Panc1 (cell line): ENCODE measurements at regions not wholly inside any gene's neighbourhood (a gene's known extent, or its start where the extent isn't known, plus 50 kb on each side); places are given as distances from the start of the nearest gene placed in this dataset.

Source experiments
- ATAC-seq: fragments of 200-7000 bp; cut with Tn5 transposase; 2 replicates; pipeline ENCODE4 v1.9.1; 2020; ENCODE audit warnings: mild to moderate bottlenecking, moderate library complexity
- BruUV-seq: library from RNA; stranded (reverse); fragments of 400-500 nt; replicated peaks from 2 replicates; lab custom pipeline; 2021; lab: Mats Ljungman, UMichigan
- CTCF ChIA-PET: fragments of 300-600 bp; sonication (Branson Sonifier 250); formaldehyde crosslinking; loops from one replicate; lab custom pipeline; 2022; ENCODE audit warnings: antibody characterized with exemption; lab: Charles Lee
- POLR2A ChIA-PET: fragments of 300-600 bp; sonication (Branson Sonifier 250); formaldehyde crosslinking; loops from one replicate; lab custom pipeline; 2022; ENCODE audit warnings: antibody characterized with exemption; lab: Charles Lee
- DNase-seq: peaks from one replicate; pipeline ENCODE4 v3.0.0-alpha.2; 2010; ENCODE audit warnings: low read depth, low spot score
- H3K27ac ChIP-seq: 2 replicates; pipeline ENCODE4 v1.5.1; 2011; ENCODE audit warnings: mild to moderate bottlenecking, low read length, inconsistent platforms
- H3K27me3 ChIP-seq: fragments of 200-500 bp; sonication (Bioruptor generic); 2 replicates; pipeline ENCODE4 v1.6.0; 2014; ENCODE audit warnings: low read length, inconsistent platforms; ENCODE audit not compliant: control insufficient read depth, insufficient read depth
- H3K36me3 ChIP-seq: fragments of 200-500 bp; sonication (Bioruptor generic); 2 replicates; pipeline ENCODE4 v1.5.1; 2014; ENCODE audit warnings: inconsistent platforms, mild to moderate bottlenecking, low read length, moderate library complexity; ENCODE audit not compliant: control insufficient read depth, insufficient read depth
- H3K4me1 ChIP-seq: 2 replicates; pipeline ENCODE4 v1.5.1; 2011; ENCODE audit warnings: inconsistent platforms, mild to moderate bottlenecking, low read length, moderate library complexity; ENCODE audit not compliant: control insufficient read depth, insufficient read depth
- H3K4me3 ChIP-seq, 2 experiments: 2 replicates each; pipeline ENCODE4 v1.5.1; 2011 to 2012; ENCODE audit warnings: low read depth in 2 of 2, low read length in 2 of 2, mild to moderate bottlenecking in 2 of 2, inconsistent platforms in 1 of 2, moderate library complexity in 1 of 2
- H3K9me3 ChIP-seq: fragments of 200-500 bp; sonication (Bioruptor generic); 2 replicates; pipeline ENCODE4 v1.5.1; 2014; ENCODE audit warnings: low read depth, mild to moderate bottlenecking, inconsistent platforms, low read length, moderate library complexity; ENCODE audit not compliant: control insufficient read depth, insufficient read depth
- POLR2AphosphoS5 ChIP-seq: IDR thresholded peaks from 2 replicates; pipeline ENCODE4 v1.6.1; 2012; ENCODE audit warnings: mild to moderate bottlenecking, low read depth, low read length, moderate library complexity
- SIN3A ChIP-seq: IDR thresholded peaks from 2 replicates; pipeline ENCODE4 v1.6.1; 2012; ENCODE audit warnings: low read depth, mild to moderate bottlenecking, low read length, moderate library complexity, borderline replicate concordance; ENCODE audit not compliant: insufficient read depth
- TCF7L2 ChIP-seq: IDR thresholded peaks from 2 replicates; pipeline ENCODE4 v1.6.1; 2011; ENCODE audit warnings: mild to moderate bottlenecking, low read depth, low read length, inconsistent platforms
- in situ Hi-C: cut with HindIII; loops from 2 replicates; pipeline ENCODE4 v1.10.0; 2016; ENCODE audit warnings: low sequenced_read_pairs, low pct_unique_long_range_greater_than_20kb
- intact Hi-C: fragments of 100-400 bp; cut with micrococcal nuclease; formaldehyde crosslinking; loops from one replicate; pipeline ENCODE4 v1.10.0; 2022; ENCODE audit not compliant: unreplicated experiment
- TF ChIP-seq, protein P1 (sequence below): fragments of 450-650 bp; IDR thresholded peaks from 2 replicates; pipeline ENCODE4 v1.5.1; 2017; ENCODE audit warnings: mild to moderate bottlenecking
- TF ChIP-seq, protein P2 (sequence below), 2 experiments: IDR thresholded peaks; 2 replicates each; pipeline ENCODE4 v1.6.1; 2011 to 2012; ENCODE audit warnings: low read depth in 2 of 2, control low read depth in 1 of 2, low read length in 1 of 2, mild to moderate bottlenecking in 1 of 2, moderate library complexity in 1 of 2; ENCODE audit not compliant: insufficient read depth in 1 of 2

DNA sequence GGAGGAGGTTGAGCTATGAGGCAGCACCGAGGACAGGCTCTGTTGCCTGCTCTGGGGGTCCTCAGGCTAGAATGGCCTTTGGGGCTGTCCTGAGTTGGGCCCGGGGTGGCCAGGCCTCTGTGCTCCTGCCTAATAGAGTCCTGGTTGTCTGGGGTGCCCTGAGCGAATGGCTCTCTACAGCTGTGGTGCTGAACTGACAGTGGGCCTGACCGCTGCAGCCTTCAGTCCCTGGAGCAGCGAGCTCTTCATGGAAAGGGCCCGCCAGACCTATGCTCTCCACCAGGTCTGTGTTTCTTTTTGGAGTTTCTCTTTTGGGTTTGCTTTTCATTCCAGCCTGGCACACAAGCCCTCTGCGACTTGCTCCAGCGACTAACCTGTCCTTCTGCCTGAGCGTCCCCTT, 679.0 kb upstream of the RAB6C start:
- in situ Hi-C loops (no loop called here), intact Hi-C loops (no loop called here)
- Histone ChIP-seq H3K36me3 (no peaks in the 10 kb centered on the region), H3K9me3 (no peaks in the 10 kb centered on the region), H3K4me1 (no peaks in the 10 kb centered on the region), H3K4me3 (no peak overlapping the region), H3K27me3 (no peaks in the 10 kb centered on the region), H3K27ac (no peak overlapping the region)
- no TSS peak for BruUV-seq
- ChIA-PET CTCF (no interaction called here), POLR2A (no interaction called here)
- TF ChIP-seq, protein P1, sequence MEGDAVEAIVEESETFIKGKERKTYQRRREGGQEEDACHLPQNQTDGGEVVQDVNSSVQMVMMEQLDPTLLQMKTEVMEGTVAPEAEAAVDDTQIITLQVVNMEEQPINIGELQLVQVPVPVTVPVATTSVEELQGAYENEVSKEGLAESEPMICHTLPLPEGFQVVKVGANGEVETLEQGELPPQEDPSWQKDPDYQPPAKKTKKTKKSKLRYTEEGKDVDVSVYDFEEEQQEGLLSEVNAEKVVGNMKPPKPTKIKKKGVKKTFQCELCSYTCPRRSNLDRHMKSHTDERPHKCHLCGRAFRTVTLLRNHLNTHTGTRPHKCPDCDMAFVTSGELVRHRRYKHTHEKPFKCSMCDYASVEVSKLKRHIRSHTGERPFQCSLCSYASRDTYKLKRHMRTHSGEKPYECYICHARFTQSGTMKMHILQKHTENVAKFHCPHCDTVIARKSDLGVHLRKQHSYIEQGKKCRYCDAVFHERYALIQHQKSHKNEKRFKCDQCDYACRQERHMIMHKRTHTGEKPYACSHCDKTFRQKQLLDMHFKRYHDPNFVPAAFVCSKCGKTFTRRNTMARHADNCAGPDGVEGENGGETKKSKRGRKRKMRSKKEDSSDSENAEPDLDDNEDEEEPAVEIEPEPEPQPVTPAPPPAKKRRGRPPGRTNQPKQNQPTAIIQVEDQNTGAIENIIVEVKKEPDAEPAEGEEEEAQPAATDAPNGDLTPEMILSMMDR: no peak
- no peak for TF ChIP-seq POLR2AphosphoS5
- no peak for TF ChIP-seq TCF7L2
- no peak for TF ChIP-seq SIN3A
- TF ChIP-seq, protein P2, sequence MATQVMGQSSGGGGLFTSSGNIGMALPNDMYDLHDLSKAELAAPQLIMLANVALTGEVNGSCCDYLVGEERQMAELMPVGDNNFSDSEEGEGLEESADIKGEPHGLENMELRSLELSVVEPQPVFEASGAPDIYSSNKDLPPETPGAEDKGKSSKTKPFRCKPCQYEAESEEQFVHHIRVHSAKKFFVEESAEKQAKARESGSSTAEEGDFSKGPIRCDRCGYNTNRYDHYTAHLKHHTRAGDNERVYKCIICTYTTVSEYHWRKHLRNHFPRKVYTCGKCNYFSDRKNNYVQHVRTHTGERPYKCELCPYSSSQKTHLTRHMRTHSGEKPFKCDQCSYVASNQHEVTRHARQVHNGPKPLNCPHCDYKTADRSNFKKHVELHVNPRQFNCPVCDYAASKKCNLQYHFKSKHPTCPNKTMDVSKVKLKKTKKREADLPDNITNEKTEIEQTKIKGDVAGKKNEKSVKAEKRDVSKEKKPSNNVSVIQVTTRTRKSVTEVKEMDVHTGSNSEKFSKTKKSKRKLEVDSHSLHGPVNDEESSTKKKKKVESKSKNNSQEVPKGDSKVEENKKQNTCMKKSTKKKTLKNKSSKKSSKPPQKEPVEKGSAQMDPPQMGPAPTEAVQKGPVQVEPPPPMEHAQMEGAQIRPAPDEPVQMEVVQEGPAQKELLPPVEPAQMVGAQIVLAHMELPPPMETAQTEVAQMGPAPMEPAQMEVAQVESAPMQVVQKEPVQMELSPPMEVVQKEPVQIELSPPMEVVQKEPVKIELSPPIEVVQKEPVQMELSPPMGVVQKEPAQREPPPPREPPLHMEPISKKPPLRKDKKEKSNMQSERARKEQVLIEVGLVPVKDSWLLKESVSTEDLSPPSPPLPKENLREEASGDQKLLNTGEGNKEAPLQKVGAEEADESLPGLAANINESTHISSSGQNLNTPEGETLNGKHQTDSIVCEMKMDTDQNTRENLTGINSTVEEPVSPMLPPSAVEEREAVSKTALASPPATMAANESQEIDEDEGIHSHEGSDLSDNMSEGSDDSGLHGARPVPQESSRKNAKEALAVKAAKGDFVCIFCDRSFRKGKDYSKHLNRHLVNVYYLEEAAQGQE (IDR thresholded peaks at IDR 0.05; ENCODE audit: insufficient read depth in 1 of 2, low read depth in 2 of 2, low read length in 1 of 2): no peak
- DNase-seq: no peak
- no peak for ATAC-seq

DNA sequence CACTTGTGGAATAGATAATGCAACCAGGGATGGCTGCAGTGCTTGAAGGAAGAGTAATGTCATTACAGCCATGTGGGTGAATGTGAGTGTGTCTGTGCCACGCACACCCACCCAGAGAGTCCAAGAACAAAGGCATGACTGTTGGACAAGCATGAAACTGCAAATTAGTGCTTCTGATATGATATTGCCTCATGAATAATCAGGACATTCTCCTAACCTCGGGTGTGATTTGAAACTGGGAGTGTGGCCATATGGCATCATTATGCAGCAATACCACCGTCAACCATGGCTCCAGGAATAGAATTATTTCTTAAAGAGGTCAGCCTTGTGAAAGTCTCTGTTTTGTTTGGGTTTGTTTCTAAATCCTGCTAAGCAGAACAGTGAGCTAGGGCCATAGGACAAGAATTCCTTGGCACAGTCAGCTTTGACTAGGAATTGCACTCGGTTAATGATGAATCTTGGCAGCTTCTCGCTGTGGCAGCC, 678.0 kb upstream of the RAB6C start:
- TF ChIP-seq, protein P1: no peak
- no peak for TF ChIP-seq POLR2AphosphoS5
- TF ChIP-seq TCF7L2: no peak
- TF ChIP-seq, protein P2 (IDR thresholded peaks at IDR 0.05; ENCODE audit: insufficient read depth in 1 of 2, low read depth in 2 of 2, low read length in 1 of 2): no peak
- TF ChIP-seq SIN3A: no peak
- Histone ChIP-seq H3K27me3 (no peaks in the 10 kb centered on the region), H3K36me3 (no peaks in the 10 kb centered on the region), H3K4me1 (no peaks in the 10 kb centered on the region), H3K4me3 (no peak overlapping the region), H3K27ac (no peak overlapping the region), H3K9me3 (no peaks in the 10 kb centered on the region)
- ChIA-PET CTCF (no interaction called here), POLR2A (no interaction called here)
- no TSS peak for BruUV-seq
- in situ Hi-C loops (no loop called here), intact Hi-C loops (no loop called here)
- DNase-seq (no peak), ATAC-seq (no peak)
